DMS153 treated with DMSO at 0.1 percent for 48 hours (cell line): ENCODE measurements at regions not wholly inside any gene's neighbourhood (a gene's known extent, or its start where the extent isn't known, plus 50 kb on each side); places are given as distances from the start of the nearest gene placed in this dataset.
A peak's percentile ranks its signal among the peaks of the same experiment; 100 is the strongest.
"Not testable (repeated sequence)": the region's sequence is repeated elsewhere in the genome, so short reads cannot be mapped to it uniquely, and the experiment has no call there.

ENCODE experiments used
- DNase-seq: peaks from one replicate; lab custom pipeline; 2025; ENCODE audit not compliant: unreplicated experiment; lab: John Stamatoyannopoulos, UW

DNA sequence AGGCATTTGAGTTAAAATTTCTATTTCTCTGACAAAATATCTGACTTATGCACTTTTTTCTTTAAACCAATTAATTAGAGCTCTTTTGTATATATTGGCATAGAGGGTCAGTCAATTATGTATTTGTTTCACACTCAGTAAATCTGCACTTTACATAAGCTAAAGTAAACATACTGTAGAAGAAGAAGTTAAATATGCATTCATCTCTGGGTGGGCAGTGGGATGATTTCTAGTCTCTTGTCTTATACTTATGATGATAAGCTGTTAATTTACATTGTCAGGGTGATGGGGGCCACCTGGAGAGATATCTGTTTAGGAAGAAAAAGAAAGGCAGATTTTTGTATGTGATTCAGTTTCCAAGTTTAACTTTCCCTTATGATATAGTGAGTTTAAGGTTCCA, 330.8 kb downstream of the IPO8 start:
- DNase-seq = no peak

- DNase-seq = no peak
These were observed 334.5 kb downstream of the IPO8 start for GRCh38 chr12:30361145-30361544.

GRCh38 chr12:30358671-30359070, 337.0 kb downstream of the IPO8 start:
- DNase-seq = no peak

- DNase-seq = peak; percentile 90
These were observed 337.7 kb downstream of the IPO8 start for GRCh38 chr12:30357766-30358490.

DNA sequence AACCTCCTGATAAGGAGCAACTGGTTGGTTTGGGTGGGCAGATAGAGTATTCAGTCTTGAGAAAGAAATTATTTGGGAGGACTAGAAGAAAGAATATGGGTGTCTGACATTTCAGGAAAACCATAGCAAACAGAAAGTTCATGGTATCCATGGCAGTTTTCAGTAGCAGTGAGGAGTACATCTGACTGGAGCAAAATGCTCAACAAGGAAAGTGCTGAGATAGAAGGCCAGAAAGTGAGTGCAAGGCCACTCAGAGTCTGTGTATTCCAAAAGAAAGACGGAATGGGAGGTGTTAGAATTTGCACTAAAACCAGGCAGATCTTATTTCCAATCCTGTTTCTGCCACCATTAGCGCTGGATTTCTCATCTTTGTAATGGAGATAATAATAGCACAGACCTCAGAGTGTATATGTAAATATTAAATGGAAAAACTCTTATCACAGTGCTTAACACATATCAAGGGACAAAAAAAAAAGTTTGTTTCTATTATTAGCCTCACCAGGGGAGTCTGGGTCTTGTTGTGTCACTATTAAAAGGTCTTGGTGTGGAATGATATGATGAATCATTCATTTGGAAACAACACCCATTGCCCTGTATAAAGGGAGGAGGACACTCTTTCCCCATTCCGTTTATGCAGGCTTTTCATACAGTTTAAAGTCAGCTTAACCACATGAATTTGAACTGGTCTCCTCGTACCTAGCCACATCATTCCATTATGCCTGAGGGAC, 349.8 kb downstream of the IPO8 start:
- no peak for DNase-seq

DNA sequence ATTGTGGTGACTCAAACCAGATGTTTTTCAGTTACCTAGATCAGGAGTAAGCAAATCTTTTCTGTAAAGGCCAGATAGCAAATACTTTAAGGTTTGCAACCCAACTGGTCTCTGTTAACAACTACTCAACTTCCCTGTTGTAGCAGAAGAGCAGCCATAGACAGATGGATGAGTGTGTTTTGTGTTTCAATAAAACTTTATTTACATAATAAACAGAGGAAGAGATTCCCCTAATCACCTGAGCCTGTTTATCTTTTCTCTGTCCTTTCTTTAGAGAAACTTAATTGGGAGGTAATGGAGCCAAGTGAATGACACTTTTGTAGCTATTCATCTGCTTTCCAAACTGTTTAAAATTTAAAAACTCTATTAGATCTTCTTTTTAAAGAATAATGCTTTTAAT, 365.1 kb downstream of the IPO8 start:
- no peak for DNase-seq

DNA sequence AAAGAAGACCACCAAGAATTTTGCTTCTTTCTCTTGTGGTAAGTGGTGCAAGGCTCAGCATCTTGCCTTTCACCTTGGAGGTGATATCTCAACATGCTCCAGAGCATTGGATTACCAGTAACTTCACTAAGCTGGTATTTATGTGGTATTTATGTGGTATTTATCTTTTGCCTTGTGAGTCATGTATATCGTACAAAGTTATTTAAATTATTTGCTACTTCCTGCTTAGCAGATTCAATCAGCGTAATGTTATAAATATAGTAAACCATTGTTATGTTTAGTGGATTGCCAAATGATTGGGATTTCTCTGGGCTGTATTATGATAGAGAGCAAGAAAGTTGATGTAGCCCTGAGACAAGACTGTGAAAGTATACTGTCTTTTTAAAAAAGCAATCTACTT, 366.4 kb downstream of the IPO8 start:
- no peak for DNase-seq

- no peak for DNase-seq
These were observed 372.7 kb downstream of the IPO8 start for GRCh38 chr12:30323008-30323407.

GRCh38 chr12:30320561-30320960, 375.1 kb downstream of the IPO8 start:
- DNase-seq = no peak

DNA sequence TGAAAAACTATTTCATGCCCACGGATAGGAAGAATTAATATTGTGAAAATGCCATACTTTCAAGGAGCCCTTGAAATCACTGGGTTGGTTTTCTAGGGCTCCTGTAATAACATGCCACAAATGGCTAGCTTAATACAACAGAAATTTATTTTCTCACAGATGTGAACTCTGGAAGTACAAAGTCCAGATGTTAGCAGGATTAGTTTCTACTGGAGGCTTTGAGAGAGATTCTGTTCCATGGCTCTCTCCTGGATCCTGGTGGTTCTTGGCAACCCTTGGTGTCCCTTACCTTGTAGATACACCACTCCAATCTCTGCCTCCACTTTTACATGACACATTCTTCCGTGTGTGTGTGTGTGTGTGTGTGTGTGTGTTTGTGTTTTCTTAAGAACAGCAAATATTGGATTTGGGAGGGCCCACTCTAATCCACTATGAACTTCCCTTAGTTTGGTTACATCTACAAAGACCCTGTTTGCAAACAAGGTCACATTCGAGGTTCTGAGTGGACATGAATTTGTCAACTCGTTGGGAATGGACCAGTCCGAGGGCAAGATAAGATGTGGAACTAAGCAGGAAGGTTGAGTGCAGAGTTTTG, 381.1 kb downstream of the IPO8 start:
- no peak for DNase-seq

DNA sequence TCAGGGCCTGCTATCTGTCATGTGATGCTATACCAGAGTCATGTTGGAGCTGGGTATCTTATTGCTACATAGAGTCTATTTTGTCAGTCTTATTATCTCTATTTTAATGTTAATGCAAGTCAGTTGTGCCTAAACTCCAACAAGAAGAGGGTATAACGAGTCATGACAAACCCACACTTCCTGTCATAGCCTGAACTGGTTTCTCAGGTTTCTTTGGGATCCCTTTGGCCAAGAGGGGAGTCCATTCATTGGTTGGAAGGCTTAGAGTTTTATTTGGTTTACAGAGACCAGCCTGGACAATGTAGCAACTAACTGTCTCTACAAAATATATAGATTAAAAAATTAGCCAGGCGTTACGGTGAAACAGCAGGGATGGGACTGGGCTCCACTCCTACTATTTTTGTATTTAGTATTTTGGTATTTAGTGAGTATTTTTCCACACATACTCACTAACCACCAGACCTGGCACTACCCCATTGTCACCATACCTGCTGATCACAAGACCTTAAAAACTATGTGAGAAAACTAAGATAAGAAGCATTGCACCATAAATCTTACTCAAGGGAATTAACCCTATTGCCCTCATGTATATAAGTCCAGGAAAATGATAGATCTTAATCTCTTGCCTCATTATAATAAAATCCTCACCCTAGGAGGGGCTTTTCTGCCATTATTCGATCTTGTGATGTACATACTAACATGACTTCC, 387.5 kb downstream of the IPO8 start:
- DNase-seq = no peak

- no peak for DNase-seq
These were observed 391.1 kb downstream of the IPO8 start for GRCh38 chr12:30304528-30304927.

DNA sequence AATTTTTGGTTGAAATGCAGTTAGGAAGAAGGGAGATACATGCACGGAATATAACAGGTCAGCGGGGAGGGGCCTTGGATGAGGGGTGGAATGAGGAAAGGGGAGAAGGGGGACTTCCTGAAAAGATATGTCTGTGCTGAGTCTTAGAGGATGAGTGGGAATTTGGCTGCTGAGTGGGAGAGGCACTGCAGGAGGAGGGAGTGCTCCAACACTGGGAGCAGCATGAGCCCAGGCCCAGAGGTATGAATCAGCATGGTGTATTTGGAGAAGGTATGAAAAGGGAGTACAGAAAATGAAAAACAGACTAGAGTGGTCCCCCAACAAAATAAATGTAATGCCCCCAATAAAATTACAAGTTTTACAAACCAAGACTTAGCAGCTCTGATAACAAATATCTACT, 394.4 kb downstream of the IPO8 start:
- no peak for DNase-seq

GRCh38 chr12:30296486-30296885, 399.2 kb downstream of the IPO8 start:
- no peak for DNase-seq

DNA sequence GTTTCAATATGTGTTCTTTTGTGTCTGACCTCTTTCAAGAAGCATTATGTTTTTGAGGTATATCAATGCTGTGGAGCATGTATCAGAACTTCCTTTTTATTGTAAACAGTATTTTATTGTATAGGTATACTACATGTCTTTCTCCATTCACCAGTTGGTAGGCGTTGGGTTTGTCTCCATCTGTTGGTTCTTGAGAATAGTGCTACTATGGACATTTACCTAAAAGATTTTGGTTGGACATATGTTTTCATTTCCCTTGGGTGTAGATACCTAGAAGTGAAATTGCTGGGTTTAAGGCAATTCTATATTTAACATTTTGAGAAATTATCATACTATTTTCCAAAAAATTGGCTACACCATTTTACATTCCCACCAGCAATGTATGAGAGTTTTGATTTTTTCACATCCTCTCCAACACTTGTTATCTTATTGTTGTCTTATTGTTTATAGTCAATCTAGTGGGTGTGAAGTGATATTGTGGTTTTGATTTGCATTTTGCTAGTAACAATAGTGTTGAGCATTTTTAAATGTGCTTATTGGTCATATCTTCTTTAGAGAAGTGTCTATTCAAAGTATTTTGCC, 409.2 kb downstream of the IPO8 start:
- peak; percentile 13 for DNase-seq

- no peak for DNase-seq
These were observed 417.3 kb downstream of the IPO8 start for GRCh38 chr12:30278401-30278800.

GRCh38 chr12:30272515-30272914, 423.2 kb downstream of the IPO8 start:
- not testable (repeated sequence) for DNase-seq

DNA sequence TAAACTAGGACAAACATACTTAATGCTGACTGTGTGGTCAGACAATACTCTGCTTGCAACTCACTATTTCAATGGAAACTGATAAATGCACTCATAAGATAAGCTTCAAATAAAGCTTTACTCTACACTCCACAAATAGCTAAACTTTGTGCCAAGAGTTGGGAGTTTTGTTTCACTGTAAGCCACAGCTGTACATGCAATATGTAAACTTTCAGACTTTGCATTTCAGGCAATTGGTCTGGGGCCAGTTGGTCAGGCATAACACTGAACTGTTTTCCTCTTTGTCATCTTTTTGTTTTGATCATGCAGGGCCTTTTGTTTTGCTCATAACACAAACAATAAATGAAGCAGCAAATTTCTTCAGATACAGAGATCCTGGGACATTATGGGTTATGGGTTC, 426.2 kb downstream of the IPO8 start:
- no peak for DNase-seq

GRCh38 chr12:30268041-30268440, 427.6 kb downstream of the IPO8 start:
- DNase-seq = no peak

GRCh38 chr12:30263434-30263833, 432.2 kb downstream of the IPO8 start:
- DNase-seq = no peak

DNA sequence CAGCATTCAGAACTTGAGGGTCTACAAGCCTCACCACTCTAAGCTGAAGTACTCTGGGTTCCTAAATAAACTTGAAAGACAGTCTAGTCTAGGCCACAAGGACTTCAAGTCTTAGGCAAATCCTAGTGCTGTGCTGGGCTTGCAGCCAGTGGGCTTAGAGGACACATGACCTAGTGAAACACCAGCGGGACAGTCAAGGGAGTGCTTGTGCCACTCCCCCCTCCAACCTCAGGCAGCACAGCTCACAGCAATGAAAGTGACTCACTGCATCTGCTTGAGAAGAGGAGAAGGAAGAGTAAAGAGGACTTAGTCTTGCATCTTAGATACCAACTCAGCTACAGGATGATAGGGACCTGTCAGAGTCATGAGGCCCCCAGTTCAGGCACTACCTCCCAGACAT, 438.1 kb downstream of the IPO8 start:
- no peak for DNase-seq
